HUES6 (cell line): ENCODE measurements at regions not wholly inside any gene's neighbourhood (a gene's known extent, or its start where the extent isn't known, plus 50 kb on each side); places are given as distances from the start of the nearest gene placed in this dataset.

Experiments used
- H3K27ac ChIP-seq: 2 replicates; pipeline ENCODE4 v1.7.0; 2013; ENCODE audit warnings: low read depth, mild to moderate bottlenecking, low read length, inconsistent platforms
- H3K27me3 ChIP-seq: 2 replicates; pipeline ENCODE4 v1.6.1; 2013; ENCODE audit warnings: low read length; ENCODE audit not compliant: control insufficient read depth, insufficient read depth
- H3K36me3 ChIP-seq: 2 replicates; pipeline ENCODE4 v1.6.1; 2013; ENCODE audit warnings: low read length; ENCODE audit not compliant: control insufficient read depth, insufficient read depth
- H3K4me1 ChIP-seq: 2 replicates; pipeline ENCODE4 v1.6.1; 2013; ENCODE audit warnings: low read length; ENCODE audit not compliant: control insufficient read depth, insufficient read depth
- H3K4me3 ChIP-seq: 2 replicates; pipeline ENCODE4 v1.5.1; 2013; ENCODE audit warnings: low read depth, low read length
- H3K9ac ChIP-seq: one replicate; pipeline ENCODE4 v1.6.1; 2013; ENCODE audit warnings: mild to moderate bottlenecking, low read length
- H3K9me3 ChIP-seq: 2 replicates; pipeline ENCODE4 v1.6.1; 2013; ENCODE audit warnings: low read depth, low read length; ENCODE audit not compliant: control insufficient read depth, insufficient read depth

DNA sequence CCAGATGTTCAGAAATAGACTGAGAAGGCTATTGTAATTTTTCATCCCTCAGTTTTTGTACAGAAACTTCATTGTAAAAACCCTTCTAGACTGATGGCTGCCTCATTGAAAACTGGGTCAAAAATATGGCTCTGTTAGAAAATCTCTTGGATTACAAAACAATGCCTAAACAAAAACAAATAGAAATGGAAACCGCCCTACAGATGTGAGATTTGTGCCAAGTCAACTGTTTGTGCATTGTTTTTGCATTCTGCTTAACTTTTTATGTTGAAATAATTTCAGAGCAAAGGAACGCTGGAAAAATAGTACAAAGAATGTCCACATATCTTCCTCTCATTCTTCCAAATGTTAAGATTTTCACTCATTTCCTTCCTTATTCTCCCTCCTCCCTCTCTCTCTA, 425.1 kb downstream of the FOXA2 start:
- no peaks in the 10 kb centered on the region for H3K9me3 ChIP-seq
- H3K27me3 ChIP-seq = no peaks in the 10 kb centered on the region; the same call in 1 of the 2 replicates
- no peaks in the 10 kb centered on the region for H3K4me1 ChIP-seq
- no peak overlapping the region for H3K9ac ChIP-seq
- H3K4me3 ChIP-seq = no peak overlapping the region
- no peaks in the 10 kb centered on the region for H3K36me3 ChIP-seq
- no peak overlapping the region for H3K27ac ChIP-seq

DNA sequence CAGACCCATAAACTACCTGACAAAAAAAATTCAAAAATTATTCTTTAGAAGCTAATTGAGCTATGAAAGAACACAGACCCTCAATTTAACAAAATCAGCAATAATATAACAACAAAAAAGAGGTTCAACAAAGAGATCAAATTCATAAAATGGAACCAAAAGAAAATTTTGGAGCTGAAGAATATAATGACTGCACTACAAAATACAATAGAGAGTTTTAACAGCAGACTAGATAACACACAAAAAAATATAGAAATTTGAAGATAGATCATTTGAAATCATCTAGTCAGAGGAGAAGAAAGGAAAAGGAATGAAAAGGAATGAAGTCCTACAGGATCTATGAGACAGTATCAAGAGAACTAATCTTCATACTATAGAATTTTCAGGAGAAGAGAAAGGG, 422.1 kb downstream of the PAX1 start:
- H3K4me3 ChIP-seq = no peak overlapping the region

DNA sequence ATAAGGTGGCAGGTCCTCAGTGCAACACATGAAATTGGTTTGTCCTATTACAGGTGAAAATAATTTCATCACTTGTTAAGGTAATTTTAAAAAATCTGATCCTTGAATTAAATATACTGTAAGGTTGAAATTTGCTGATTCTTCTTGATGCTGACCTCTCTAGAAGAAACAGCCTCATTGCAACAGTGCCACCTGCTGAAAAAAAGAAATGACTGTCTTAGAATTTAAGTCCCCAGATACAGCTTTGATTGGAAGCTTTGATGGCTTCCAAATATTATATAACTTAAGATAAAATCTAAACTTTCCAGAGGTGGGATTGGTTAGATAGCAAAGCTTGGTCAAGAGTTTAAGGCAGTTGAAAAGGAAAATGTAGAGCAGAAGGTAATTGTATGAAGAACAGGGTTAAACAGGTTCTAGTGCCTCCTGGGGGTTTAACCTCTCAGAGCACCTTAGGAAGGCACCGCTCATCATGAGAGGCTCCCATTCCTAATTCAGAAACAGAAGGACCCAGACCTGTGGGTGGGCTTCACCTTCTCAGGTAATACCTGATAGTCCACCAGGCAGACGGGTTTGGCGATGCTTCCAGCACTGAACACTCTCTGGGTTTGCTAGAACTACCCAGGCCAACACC, 401.0 kb downstream of the PAX1 start:
- Histone ChIP-seq H3K27ac (no peak overlapping the region), H3K36me3 (no peaks in the 10 kb centered on the region), H3K9me3 (no peaks in the 10 kb centered on the region), H3K27me3 (0 out of 2 replicates have a peak, but pooled peaks cover 4% of the 10 kb centered on the region), H3K4me1 (no peaks in the 10 kb centered on the region), H3K4me3 (no peak overlapping the region), H3K9ac (no peak overlapping the region)

More for the DNA sequence above, 422.1 kb downstream of the PAX1 start:
- Histone ChIP-seq H3K4me1 (no peaks in the 10 kb centered on the region), H3K27me3 (no peaks in the 10 kb centered on the region), H3K9me3 (peaks cover 8% of the 10 kb centered on the region; the same call in 1 of the 2 replicates), H3K36me3 (no peaks in the 10 kb centered on the region), H3K27ac (no peak overlapping the region), H3K9ac (no peak overlapping the region)

DNA sequence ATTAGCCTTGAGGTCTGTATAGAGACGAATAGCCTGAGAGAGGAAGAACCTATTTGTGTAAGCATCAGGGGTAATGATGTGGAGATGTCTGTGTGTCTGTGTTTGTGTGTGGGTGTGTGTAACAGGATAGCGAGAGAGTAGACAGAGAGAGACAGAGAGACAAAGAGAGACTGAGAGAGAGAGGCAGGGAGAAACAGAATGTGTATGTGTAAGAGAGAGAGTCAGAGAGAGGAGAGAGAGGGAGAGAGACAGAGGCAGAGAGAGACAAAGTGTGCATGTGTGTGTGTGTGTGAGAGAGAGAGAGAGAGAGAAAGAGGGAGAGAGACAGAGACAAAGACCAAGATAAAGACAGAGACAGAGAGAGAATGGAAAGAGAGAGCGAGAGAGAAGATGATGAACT, 396.1 kb downstream of the PAX1 start:
- no peaks in the 10 kb centered on the region for H3K9me3 ChIP-seq
- H3K4me3 ChIP-seq = no peak overlapping the region
- H3K27me3 ChIP-seq = no peaks in the 10 kb centered on the region

DNA sequence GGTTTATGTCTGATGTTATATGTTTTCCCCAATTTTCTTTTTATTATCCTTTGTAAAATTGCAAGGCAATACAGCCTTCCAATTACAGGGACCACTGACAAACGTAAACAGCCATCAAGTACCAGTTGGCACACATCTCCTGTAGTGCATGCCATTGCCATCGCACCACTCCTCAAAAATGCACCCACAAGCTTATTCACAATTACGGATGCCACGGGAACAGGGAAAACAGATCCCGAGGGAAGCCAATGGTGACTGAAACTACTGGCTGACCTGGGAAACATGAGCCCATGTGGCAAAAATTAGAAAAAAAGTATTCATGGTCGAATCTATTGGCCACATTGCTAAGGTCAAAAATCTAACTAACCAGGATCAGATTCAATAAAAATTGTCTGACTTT, 395.2 kb downstream of the PAX1 start:
- H3K27ac ChIP-seq = no peak overlapping the region
- H3K36me3 ChIP-seq = no peaks in the 10 kb centered on the region
- no peaks in the 10 kb centered on the region for H3K4me1 ChIP-seq
- H3K27me3 ChIP-seq = no peaks in the 10 kb centered on the region
- no peak overlapping the region for H3K9ac ChIP-seq
- no peak overlapping the region for H3K4me3 ChIP-seq
- no peaks in the 10 kb centered on the region for H3K9me3 ChIP-seq

More for the DNA sequence above, 396.1 kb downstream of the PAX1 start:
- no peak overlapping the region for H3K9ac ChIP-seq
- no peak overlapping the region for H3K27ac ChIP-seq
- no peaks in the 10 kb centered on the region for H3K4me1 ChIP-seq
- no peaks in the 10 kb centered on the region for H3K36me3 ChIP-seq

DNA sequence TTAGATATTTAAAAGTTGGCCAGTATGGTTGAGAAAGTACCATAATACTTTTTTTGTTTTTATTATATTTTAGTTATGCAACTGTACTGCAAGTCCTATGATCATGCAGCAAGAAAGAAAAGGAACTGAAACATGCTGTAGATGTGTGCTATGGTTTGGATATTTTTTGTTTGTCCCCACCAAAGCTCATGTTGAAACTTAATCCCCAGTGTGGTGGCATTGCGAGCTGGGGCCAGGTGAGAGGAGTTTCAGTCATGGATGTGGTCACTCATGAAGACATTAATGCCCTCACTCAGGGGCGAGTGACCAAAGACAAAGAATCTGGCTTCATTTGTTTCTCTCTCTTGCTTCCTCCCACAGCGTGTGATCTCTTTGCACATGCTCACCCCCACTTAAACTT, 393.9 kb downstream of the PAX1 start:
- no peak overlapping the region for H3K27ac ChIP-seq
- H3K9ac ChIP-seq = no peak overlapping the region
- H3K27me3 ChIP-seq = no peaks in the 10 kb centered on the region
- no peaks in the 10 kb centered on the region for H3K4me1 ChIP-seq
- no peaks in the 10 kb centered on the region for H3K9me3 ChIP-seq
- no peaks in the 10 kb centered on the region for H3K36me3 ChIP-seq
- no peak overlapping the region for H3K4me3 ChIP-seq

DNA sequence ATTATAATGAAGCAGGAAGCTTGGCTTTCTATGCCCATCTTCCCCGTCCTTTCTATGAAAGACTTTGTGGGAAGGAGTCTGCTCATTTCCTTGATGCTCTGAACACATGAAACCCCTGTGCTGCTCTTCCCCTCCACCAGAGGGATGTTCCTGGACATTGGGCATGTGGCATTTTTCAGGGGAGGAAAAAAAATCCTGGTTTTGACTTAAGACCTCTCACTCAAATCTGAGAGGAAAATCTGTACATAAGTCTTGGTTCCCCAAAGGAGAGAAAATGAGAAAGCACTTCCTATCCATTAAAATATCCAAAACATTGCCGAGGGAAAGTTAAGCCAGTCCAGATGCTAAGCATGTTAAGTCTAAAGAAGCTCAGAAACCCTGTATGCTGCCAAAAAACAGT, 393.0 kb downstream of the PAX1 start:
- no peak overlapping the region for H3K4me3 ChIP-seq
- H3K27ac ChIP-seq = no peak overlapping the region
- H3K36me3 ChIP-seq = no peaks in the 10 kb centered on the region
- H3K9ac ChIP-seq = no peak overlapping the region
- no peaks in the 10 kb centered on the region for H3K9me3 ChIP-seq
- no peaks in the 10 kb centered on the region for H3K27me3 ChIP-seq
- no peaks in the 10 kb centered on the region for H3K4me1 ChIP-seq

DNA sequence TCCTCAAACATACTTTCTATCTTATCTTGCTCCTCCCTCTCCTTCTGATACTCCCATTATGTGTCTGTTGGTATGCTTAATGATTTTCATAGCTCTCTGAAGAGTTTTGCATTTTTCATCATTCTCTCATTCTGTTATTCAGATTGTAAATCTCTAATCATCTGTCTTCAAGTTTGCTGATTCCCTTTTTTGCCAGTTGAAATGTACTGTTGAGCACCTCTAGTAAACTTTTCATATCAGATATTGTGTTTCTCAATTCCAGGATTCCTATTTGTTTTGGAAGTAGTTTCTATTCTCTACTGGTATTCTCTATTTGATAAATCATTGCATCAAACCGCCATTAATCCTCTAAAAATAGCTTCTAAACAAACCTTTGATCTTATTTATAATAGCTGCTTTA, 387.7 kb downstream of the PAX1 start:
- Histone ChIP-seq H3K4me3 (no peak overlapping the region), H3K27me3 (no peaks in the 10 kb centered on the region), H3K27ac (no peak overlapping the region), H3K36me3 (no peaks in the 10 kb centered on the region), H3K9me3 (peaks cover 16% of the 10 kb centered on the region), H3K9ac (no peak overlapping the region), H3K4me1 (no peaks in the 10 kb centered on the region)

DNA sequence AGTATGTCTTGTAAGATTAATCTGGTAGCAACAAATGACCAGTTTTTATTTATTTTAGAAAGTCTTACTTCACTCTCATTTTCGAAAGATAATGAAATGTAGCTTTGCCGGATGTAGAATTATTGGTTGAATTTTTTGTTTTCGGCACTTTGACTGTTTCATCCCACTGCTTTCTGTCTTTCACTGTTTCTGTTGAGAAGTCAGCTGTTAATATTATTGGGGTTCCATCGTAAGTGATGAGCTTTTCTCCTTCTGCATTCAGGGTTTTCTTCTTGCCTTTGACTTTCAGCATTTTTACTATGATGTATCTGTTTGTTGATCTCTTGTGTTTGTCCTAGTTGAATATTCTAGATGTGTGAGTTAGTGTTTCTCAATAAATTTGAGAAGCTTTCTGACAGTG, 383.4 kb downstream of the PAX1 start:
- Histone ChIP-seq H3K4me3 (no peak overlapping the region), H3K27me3 (no peaks in the 10 kb centered on the region), H3K36me3 (no peaks in the 10 kb centered on the region), H3K9me3 (peaks cover 16% of the 10 kb centered on the region), H3K9ac (no peak overlapping the region), H3K27ac (no peak overlapping the region), H3K4me1 (no peaks in the 10 kb centered on the region)

DNA sequence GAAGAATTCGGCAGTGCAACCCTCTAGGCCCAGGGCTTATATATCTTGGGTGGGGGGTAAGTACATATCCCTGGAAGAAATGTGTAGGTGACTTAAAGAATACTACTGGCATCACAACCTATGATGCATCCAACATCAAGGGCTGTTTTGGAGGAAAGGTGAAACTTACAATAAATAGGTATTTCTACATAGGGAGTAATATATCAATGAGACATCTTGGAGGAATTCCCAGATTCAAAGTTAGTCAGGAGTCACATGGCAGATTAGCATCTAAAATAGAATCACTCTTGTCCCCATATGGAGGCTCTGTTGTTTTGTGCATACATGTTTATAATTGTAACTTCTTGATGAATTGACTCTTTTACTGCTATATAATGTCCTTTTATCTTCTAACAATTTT, 375.5 kb downstream of the PAX1 start:
- Histone ChIP-seq H3K27me3 (no peaks in the 10 kb centered on the region), H3K4me1 (no peaks in the 10 kb centered on the region), H3K36me3 (no peaks in the 10 kb centered on the region), H3K27ac (no peak overlapping the region), H3K9me3 (no peaks in the 10 kb centered on the region), H3K4me3 (no peak overlapping the region), H3K9ac (no peak overlapping the region)

DNA sequence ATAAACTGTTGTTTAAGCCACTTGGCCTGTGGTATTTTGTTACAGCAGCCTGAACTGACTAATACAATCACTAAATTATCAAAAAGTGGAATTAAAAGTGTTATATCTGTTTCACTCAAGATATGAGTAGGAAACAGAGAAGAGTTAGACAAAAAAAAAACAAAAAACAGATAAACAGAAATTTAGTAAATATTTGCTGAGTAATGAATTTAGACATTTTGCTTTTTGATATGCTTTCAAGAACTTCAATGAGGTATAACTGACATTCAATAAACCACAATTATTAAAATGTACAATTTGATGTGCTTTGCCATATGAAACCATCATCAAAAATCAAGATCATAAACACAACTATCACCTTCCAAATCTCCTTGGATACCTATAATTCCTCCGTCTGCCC, 369.2 kb downstream of the PAX1 start:
- Histone ChIP-seq H3K27ac (no peak overlapping the region), H3K36me3 (no peaks in the 10 kb centered on the region), H3K9ac (no peak overlapping the region), H3K9me3 (no peaks in the 10 kb centered on the region), H3K4me1 (no peaks in the 10 kb centered on the region), H3K4me3 (no peak overlapping the region), H3K27me3 (no peaks in the 10 kb centered on the region)

DNA sequence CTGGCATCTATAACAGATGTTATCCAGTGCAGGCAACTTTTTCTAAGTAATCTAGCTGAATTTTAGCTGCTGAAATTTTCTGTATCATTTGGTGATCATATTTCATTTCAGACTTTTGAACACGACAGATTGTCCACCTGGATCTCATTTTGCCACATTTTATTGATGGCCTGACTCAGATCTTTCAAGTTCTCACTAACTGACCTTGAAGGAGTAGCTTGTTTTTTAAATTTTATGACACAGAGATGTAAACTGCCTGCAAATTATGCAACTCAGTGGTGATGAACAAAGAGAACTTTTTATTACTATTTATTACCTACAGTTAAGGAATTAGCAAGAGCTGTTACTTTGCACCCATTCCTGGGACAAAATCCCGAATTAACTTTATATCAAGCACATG, 366.4 kb downstream of the PAX1 start:
- Histone ChIP-seq H3K27ac (no peak overlapping the region), H3K9ac (no peak overlapping the region), H3K4me1 (no peaks in the 10 kb centered on the region), H3K4me3 (no peak overlapping the region), H3K9me3 (no peaks in the 10 kb centered on the region), H3K36me3 (no peaks in the 10 kb centered on the region), H3K27me3 (no peaks in the 10 kb centered on the region)
